ENCODE measurements at regions not wholly inside any gene's neighbourhood (a gene's known extent, or its start where the extent isn't known, plus 50 kb on each side); places are given as distances from the start of the nearest gene placed in this dataset.

- Mint-ChIP-seq H3K4me3 (no peak overlapping the region), H3K36me3 (peaks cover 5% of the 10 kb centered on the region), H3K27ac (no peak overlapping the region), H3K27me3 (no peaks in the 10 kb centered on the region), H3K9me3 (peaks cover 0 to 14% (median 10%) of the 10 kb centered on the region in 3 donors), H3K4me1 (peaks cover 0 to 7% (median 6%) of the 10 kb centered on the region in 3 donors)
- Histone ChIP-seq H3K4me1 (ENCODE audit: control insufficient read depth in 1 of 2, extremely low read depth in 1 of 2, insufficient read depth in 2 of 2, low read length in 2 of 2) (no peaks in the 10 kb centered on the region), H3K27ac (ENCODE audit: low read length) (no peak overlapping the region), H3K36me3 (ENCODE audit: control insufficient read depth in 2 of 2, extremely low read depth in 1 of 2, insufficient read depth in 1 of 2, low read length in 1 of 2) (no peaks in the 10 kb centered on the region), H3K4me3 (ENCODE audit: control insufficient read depth in 1 of 2, extremely low read depth in 1 of 2, low read length in 1 of 2) (no peak overlapping the region), H3K9me3 (no peaks in the 10 kb centered on the region), H3K27me3 (replicated peaks in 1 of 2; ENCODE audit: control insufficient read depth in 2 of 2, extremely low read depth in 1 of 2, insufficient read depth in 2 of 2, low read length in 1 of 2) (no peaks in the 10 kb centered on the region)
- POLR2A ChIA-PET: interaction anchor here in 1 of 2 donors (0.7 kb wide), 1 partner anchor 31 kb away, joined by 7 read pairs; no protein-coding TSS in a partner anchor
- WGBS (ENCODE audit: insufficient coverage): 89% methylated on average over 1 of the region's 1 CpG
- DNase-seq (no peak), ATAC-seq (replicated peaks in 1 of 4) (no peak)
- CTCF ChIA-PET: interaction anchor here in 1 of 2 donors (0.6 kb wide), 1 partner anchor 62 kb away, joined by 3 read pairs; no protein-coding TSS in a partner anchor
Observed at GRCh38 chr7:131119381-131119780, 208.3 kb upstream of the MKLN1 start.

GRCh38 chr7:131122394-131122793 is 205.3 kb upstream of the MKLN1 start:
- H3K27ac ChIP-seq (ENCODE audit: low read length): no peak overlapping the region
- no peak overlapping the region for H3K4me3 ChIP-seq (ENCODE audit: control insufficient read depth in 1 of 2, extremely low read depth in 1 of 2, low read length in 1 of 2)
- Mint-ChIP-seq H3K27me3 (no peaks in the 10 kb centered on the region), H3K27ac (no peak overlapping the region), H3K9me3 (peaks cover 0 to 14% (median 10%) of the 10 kb centered on the region in 3 donors), H3K36me3 (peaks cover 5% of the 10 kb centered on the region), H3K4me3 (no peak overlapping the region), H3K4me1 (peaks cover 0 to 6% (median 0%) of the 10 kb centered on the region in 3 donors)
- no peaks in the 10 kb centered on the region for H3K27me3 ChIP-seq (replicated peaks in 1 of 2; ENCODE audit: control insufficient read depth in 2 of 2, extremely low read depth in 1 of 2, insufficient read depth in 2 of 2, low read length in 1 of 2)
- no peaks in the 10 kb centered on the region for H3K4me1 ChIP-seq (ENCODE audit: control insufficient read depth in 1 of 2, extremely low read depth in 1 of 2, insufficient read depth in 2 of 2, low read length in 2 of 2)
- no peak for DNase-seq
- no peaks in the 10 kb centered on the region for H3K9me3 ChIP-seq
- WGBS (ENCODE audit: insufficient coverage): 90% methylated on average over 2 of the region's 10 CpGs
- ChIA-PET POLR2A (no interaction called here), CTCF (interaction anchor here (0.6 to 1.1 kb wide), 2 partner anchors 8 to 149 kb away, joined by 4 to 6 read pairs; no protein-coding TSS in a partner anchor)
- no peaks in the 10 kb centered on the region for H3K36me3 ChIP-seq (ENCODE audit: control insufficient read depth in 2 of 2, extremely low read depth in 1 of 2, insufficient read depth in 1 of 2, low read length in 1 of 2)
- no peak for ATAC-seq (replicated peaks in 1 of 4)

GRCh38 chr7:131124001-131124629 is 203.6 kb upstream of the MKLN1 start:
- H3K4me1 Mint-ChIP-seq: peaks cover 0 to 6% (median 0%) of the 10 kb centered on the region in 3 donors
- peak in 1 of 4 experiments; percentile 33 for ATAC-seq (replicated peaks in 1 of 4)
- peaks cover 0 to 7% (median 2%) of the 10 kb centered on the region in 3 donors for H3K9me3 Mint-ChIP-seq
- Histone ChIP-seq H3K27ac (ENCODE audit: low read length) (no peak overlapping the region), H3K27me3 (replicated peaks in 1 of 2; ENCODE audit: control insufficient read depth in 2 of 2, extremely low read depth in 1 of 2, insufficient read depth in 2 of 2, low read length in 1 of 2) (no peaks in the 10 kb centered on the region), H3K4me1 (ENCODE audit: control insufficient read depth in 1 of 2, extremely low read depth in 1 of 2, insufficient read depth in 2 of 2, low read length in 2 of 2) (no peaks in the 10 kb centered on the region), H3K36me3 (ENCODE audit: control insufficient read depth in 2 of 2, extremely low read depth in 1 of 2, insufficient read depth in 1 of 2, low read length in 1 of 2) (no peaks in the 10 kb centered on the region), H3K4me3 (ENCODE audit: control insufficient read depth in 1 of 2, extremely low read depth in 1 of 2, low read length in 1 of 2) (no peak overlapping the region), H3K9me3 (no peaks in the 10 kb centered on the region)
- H3K27ac Mint-ChIP-seq: no peak overlapping the region
- 71% methylated on average over 4 of the region's 4 CpGs for WGBS (ENCODE audit: insufficient coverage)
- no peaks in the 10 kb centered on the region for H3K27me3 Mint-ChIP-seq
- CTCF ChIA-PET: no interaction called here
- DNase-seq: peak in 1 of 35 experiments; percentile 15
- no peak overlapping the region for H3K4me3 Mint-ChIP-seq
- peaks cover 5% of the 10 kb centered on the region for H3K36me3 Mint-ChIP-seq
- POLR2A ChIA-PET: interaction anchor here in 1 of 2 donors (0.6 to 0.7 kb wide), 2 partner anchors 80 to 122 kb away, joined by 3 read pairs; no protein-coding TSS in a partner anchor

GRCh38 chr7:131124867-131125266 is 202.8 kb upstream of the MKLN1 start:
- WGBS (ENCODE audit: insufficient coverage): no CpG with 5 or more reads among the region's 3 CpGs
- Mint-ChIP-seq H3K27me3 (no peaks in the 10 kb centered on the region), H3K4me1 (peaks cover 0 to 6% (median 0%) of the 10 kb centered on the region in 3 donors), H3K9me3 (no peaks in the 10 kb centered on the region), H3K27ac (no peak overlapping the region), H3K36me3 (peaks cover 3% of the 10 kb centered on the region), H3K4me3 (no peak overlapping the region)
- ATAC-seq (replicated peaks in 1 of 4) (no peak), DNase-seq (no peak)
- POLR2A ChIA-PET: interaction anchor here in 1 of 2 donors (0.6 kb wide), 1 partner anchor 79 kb away, joined by 3 read pairs; no protein-coding TSS in a partner anchor
- Histone ChIP-seq H3K27ac (ENCODE audit: low read length) (no peak overlapping the region), H3K4me3 (ENCODE audit: control insufficient read depth in 1 of 2, extremely low read depth in 1 of 2, low read length in 1 of 2) (no peak overlapping the region), H3K4me1 (ENCODE audit: control insufficient read depth in 1 of 2, extremely low read depth in 1 of 2, insufficient read depth in 2 of 2, low read length in 2 of 2) (no peaks in the 10 kb centered on the region), H3K9me3 (no peaks in the 10 kb centered on the region), H3K36me3 (ENCODE audit: control insufficient read depth in 2 of 2, extremely low read depth in 1 of 2, insufficient read depth in 1 of 2, low read length in 1 of 2) (no peaks in the 10 kb centered on the region), H3K27me3 (replicated peaks in 1 of 2; ENCODE audit: control insufficient read depth in 2 of 2, extremely low read depth in 1 of 2, insufficient read depth in 2 of 2, low read length in 1 of 2) (no peaks in the 10 kb centered on the region)
- CTCF ChIA-PET: no interaction called here

- WGBS (ENCODE audit: insufficient coverage): no CpG with 5 or more reads among the region's 4 CpGs
- no peaks in the 10 kb centered on the region for H3K4me1 Mint-ChIP-seq
- POLR2A ChIA-PET: interaction anchor here in 1 of 2 donors (0.5 to 0.6 kb wide), 2 partner anchors 87 to 310 kb away, joined by 4 to 6 read pairs; no protein-coding TSS in a partner anchor
Observed at GRCh38 chr7:131130324-131130723, 197.4 kb upstream of the MKLN1 start.

GRCh38 chr7:131131012-131131745 is 196.5 kb upstream of the MKLN1 start:
- Histone ChIP-seq H3K36me3 (ENCODE audit: control insufficient read depth in 2 of 2, extremely low read depth in 1 of 2, insufficient read depth in 1 of 2, low read length in 1 of 2) (no peaks in the 10 kb centered on the region), H3K27me3 (replicated peaks in 1 of 2; ENCODE audit: control insufficient read depth in 2 of 2, extremely low read depth in 1 of 2, insufficient read depth in 2 of 2, low read length in 1 of 2) (no peaks in the 10 kb centered on the region), H3K27ac (ENCODE audit: low read length) (no peak overlapping the region), H3K4me1 (ENCODE audit: control insufficient read depth in 1 of 2, extremely low read depth in 1 of 2, insufficient read depth in 2 of 2, low read length in 2 of 2) (no peaks in the 10 kb centered on the region), H3K4me3 (ENCODE audit: control insufficient read depth in 1 of 2, extremely low read depth in 1 of 2, low read length in 1 of 2) (no peak overlapping the region), H3K9me3 (no peaks in the 10 kb centered on the region)
- DNase-seq (no peak), ATAC-seq (replicated peaks in 1 of 4) (no peak)
- Mint-ChIP-seq H3K27me3 (no peaks in the 10 kb centered on the region), H3K9me3 (no peaks in the 10 kb centered on the region), H3K36me3 (no peaks in the 10 kb centered on the region), H3K4me1 (no peaks in the 10 kb centered on the region), H3K27ac (no peak overlapping the region), H3K4me3 (no peak overlapping the region)
- WGBS (ENCODE audit: insufficient coverage): 100% methylated on average over 1 of the region's 6 CpGs
- ChIA-PET POLR2A (interaction anchor here in 1 of 2 donors (0.6 kb wide), 1 partner anchor 309 kb away, joined by 6 read pairs; no protein-coding TSS in a partner anchor), CTCF (interaction anchor here (0.6 to 1.9 kb wide), 3 partner anchors 9 to 87 kb away, joined by 4 to 10 read pairs (median 8); no protein-coding TSS in a partner anchor)

More at GRCh38 chr7:131130324-131130723, 197.4 kb upstream of the MKLN1 start:
- H3K4me1 ChIP-seq (ENCODE audit: control insufficient read depth in 1 of 2, extremely low read depth in 1 of 2, insufficient read depth in 2 of 2, low read length in 2 of 2): no peaks in the 10 kb centered on the region
- H3K4me3 Mint-ChIP-seq: no peak overlapping the region
- H3K36me3 ChIP-seq (ENCODE audit: control insufficient read depth in 2 of 2, extremely low read depth in 1 of 2, insufficient read depth in 1 of 2, low read length in 1 of 2): no peaks in the 10 kb centered on the region
- DNase-seq (no peak), ATAC-seq (replicated peaks in 1 of 4) (no peak)
- H3K9me3 ChIP-seq: no peaks in the 10 kb centered on the region
- H3K27ac Mint-ChIP-seq: no peak overlapping the region
- H3K4me3 ChIP-seq (ENCODE audit: control insufficient read depth in 1 of 2, extremely low read depth in 1 of 2, low read length in 1 of 2): no peak overlapping the region
- no peaks in the 10 kb centered on the region for H3K9me3 Mint-ChIP-seq
- H3K27me3 Mint-ChIP-seq: no peaks in the 10 kb centered on the region
- no peaks in the 10 kb centered on the region for H3K27me3 ChIP-seq (replicated peaks in 1 of 2; ENCODE audit: control insufficient read depth in 2 of 2, extremely low read depth in 1 of 2, insufficient read depth in 2 of 2, low read length in 1 of 2)
- no peak overlapping the region for H3K27ac ChIP-seq (ENCODE audit: low read length)
- CTCF ChIA-PET: interaction anchor here (0.6 to 1.9 kb wide), 2 partner anchors 8 to 36 kb away, joined by 4 to 10 read pairs; no protein-coding TSS in a partner anchor
- no peaks in the 10 kb centered on the region for H3K36me3 Mint-ChIP-seq

Measured in T-cell (primary cell).